Medulla oblongata (tissue), 1 donor: ENCODE measurements at regions not wholly inside any gene's neighbourhood (a gene's known extent, or its start where the extent isn't known, plus 50 kb on each side); places are given as distances from the start of the nearest gene placed in this dataset.
"Not testable (repeated sequence)": the region's sequence is repeated elsewhere in the genome, so short reads cannot be mapped to it uniquely, and the experiment has no call there.

Experiments
- DNase-seq: peaks from one replicate; pipeline ENCODE4 v3.0.0-alpha.2; 2015; ENCODE audit errors: extremely low spot score

DNA sequence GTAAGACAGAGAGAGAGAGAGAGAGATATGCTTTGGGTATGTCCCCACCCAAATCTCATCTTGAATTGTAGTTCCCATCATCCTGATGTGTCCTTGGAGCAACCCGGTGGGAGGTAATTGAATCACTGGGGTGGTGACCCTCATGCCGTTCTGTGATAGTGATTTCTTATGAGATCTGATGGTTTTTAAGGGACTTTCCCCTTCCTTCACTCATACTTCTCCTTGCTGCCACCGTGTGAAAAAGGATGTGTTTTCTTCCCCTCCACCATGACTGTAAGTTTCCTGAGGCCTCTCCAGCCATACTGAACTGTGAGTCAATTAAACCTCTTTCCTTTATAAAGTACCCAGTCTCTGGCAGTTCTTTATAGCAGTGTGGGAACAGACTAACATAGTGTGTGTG is 60.3 kb downstream of the EOMES start:
- DNase-seq: no peak

GRCh38 chr3:27659279-27660021 is 62.7 kb downstream of the EOMES start:
- DNase-seq: peak; percentile 27

DNA sequence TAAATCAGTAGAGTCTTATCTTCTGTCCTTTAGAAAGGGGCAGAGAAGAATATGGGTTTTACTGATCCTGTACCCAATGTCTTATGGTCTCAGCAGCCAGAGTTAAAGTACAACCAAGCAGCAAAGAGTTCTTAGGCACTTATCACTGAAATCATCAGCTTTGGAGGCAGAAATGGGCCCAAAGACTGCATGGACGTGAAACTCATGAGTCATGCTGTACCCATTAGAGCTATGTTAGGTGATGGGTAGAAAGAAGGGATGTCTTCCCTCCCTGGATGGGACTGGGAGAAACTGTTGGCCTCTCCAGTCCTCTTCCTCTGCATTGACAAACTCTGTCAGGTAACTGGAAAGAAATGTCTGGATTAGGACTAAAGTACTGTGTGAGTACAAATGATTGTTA is 63.4 kb downstream of the EOMES start:
- no peak for DNase-seq

DNA sequence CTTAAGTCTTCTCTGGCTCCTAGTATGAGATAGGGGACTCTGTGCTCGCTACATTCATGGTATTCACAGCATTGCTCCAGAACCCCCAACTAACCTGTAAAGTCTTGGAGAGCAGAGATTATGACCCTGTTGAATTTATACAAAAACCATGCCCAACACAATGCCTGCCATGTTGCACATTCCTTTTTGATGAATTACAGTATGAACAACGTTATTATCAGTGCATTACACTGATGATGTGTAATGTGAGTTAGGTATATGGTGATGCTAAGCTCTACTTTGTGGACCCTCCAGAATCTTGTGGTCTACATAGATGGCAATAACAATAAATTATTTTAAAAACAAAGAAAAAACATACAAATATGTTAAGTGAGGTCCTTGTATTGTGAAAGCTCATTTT is 64.3 kb downstream of the EOMES start:
- DNase-seq: no peak

GRCh38 chr3:27657404-27657803 is 64.7 kb downstream of the EOMES start:
- no peak for DNase-seq

DNA sequence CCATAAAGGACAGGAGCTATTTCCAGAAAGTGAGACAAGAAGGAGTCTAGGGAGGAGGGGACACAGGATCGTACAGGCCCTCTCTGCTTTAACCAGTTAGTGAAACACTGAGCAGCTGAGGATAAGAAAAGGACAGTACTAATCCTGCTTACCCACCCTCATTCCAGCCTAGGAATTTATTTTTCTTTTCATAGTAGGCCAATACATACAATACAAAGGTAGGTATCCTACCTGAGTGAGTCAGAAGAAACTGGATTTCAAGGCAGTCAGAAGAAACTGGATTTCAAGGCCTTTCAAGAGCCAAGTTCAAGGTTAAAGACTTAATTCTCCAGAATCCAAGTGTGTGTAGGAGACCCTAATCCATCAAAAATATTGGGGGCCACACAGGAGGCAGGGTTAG is 65.3 kb downstream of the EOMES start:
- no peak for DNase-seq

GRCh38 chr3:27655547-27655946 is 66.6 kb downstream of the EOMES start:
- no peak for DNase-seq

- no peak for DNase-seq
Measured at GRCh38 chr3:27653803-27654558, 68.1 kb downstream of the EOMES start.

DNA sequence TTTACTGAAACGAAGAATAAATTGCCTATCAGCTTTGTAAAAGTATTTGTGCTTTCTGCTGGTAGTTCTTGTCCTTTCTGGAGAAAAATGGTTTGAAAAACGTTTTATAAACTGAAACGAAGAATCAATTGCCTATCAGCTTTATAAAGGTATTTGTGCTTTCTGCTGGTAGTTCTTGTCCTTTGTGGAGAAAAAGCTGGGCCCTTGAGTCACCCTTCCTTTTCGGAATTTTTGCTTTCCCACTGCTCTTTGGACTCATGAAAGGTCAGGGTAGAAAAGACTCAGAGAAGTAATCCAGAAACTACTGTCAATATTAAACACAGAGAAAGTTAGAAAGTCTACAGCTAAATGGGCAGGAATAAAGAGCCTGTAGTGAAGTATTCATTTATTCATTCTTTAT is 72.8 kb downstream of the EOMES start:
- no peak for DNase-seq

DNA sequence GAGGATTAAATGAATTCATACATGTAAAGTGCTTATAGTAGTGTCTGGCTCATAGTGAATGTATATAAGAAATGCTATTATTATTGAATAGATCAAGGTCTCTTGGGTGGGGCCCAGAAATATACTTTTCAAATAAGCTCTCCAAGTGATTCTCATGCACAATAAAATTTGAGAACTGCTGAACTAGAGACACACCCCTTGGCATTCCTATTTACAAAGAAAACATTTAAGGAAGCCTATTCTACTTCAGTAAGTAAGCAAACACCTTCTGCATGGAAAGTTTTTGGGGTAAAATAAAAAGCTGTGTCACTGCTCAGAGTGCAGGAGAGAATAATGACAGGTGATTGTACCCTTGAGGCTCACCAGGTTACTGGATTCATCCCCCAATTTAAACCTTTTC is 75.2 kb downstream of the EOMES start:
- DNase-seq: no peak

- DNase-seq: no peak
Measured at GRCh38 chr3:27644941-27645340, 77.2 kb downstream of the EOMES start.

DNA sequence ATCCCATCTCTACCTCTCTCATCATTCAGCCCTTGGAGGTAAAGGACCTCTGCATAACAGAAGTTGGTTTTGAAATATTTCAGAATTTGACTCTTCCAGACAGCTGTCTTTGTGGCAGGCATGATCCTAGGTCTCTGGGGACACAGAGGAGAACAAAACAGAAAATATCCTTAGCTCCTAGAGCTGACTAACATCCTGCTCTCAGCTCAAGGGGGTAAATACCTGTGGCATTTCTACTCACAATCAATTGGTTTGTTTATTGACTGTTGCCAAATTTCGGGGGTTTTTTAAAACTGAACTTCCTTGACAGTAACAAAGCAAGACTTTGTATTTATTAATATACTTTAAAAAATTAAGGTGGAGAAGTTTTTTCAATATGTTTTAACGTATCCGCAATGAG is 78.8 kb downstream of the EOMES start:
- DNase-seq: no peak

- DNase-seq: no peak
Measured at GRCh38 chr3:27642796-27643195, 79.3 kb downstream of the EOMES start.

DNA sequence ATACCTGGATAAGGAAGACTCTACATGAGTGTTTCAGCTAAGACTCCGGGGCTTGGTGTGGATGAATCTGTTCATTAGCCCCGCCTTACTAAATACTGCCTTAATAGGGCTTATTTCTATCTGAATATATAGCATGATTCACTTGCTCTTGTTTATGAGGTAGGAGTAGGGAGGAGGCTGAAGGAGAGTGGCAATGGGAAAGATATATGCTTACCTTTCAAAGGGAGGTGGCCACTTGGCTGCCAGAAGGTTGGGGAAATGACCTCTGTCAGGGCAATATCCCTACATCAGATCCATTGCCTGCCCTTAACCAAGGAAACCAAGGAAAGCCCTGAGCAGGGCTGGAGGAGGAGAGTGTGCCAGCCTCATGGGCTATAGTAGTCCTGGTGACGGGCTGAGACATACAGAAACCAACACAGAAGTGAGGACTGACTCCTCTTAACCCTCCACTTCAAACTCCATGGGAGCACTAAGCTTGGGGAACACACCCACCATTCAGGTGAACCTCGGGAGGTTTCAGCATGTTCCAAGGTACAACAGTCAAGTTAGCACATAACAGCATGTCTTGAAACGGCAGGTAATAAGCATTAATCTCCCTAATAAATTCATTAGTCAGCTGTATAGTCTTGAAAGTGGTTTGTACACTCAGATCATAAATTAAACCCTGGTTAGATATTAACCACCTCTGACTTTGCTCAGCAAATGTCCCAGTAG is 80.1 kb downstream of the EOMES start:
- DNase-seq: no peak

GRCh38 chr3:27641271-27641800 is 80.8 kb downstream of the EOMES start:
- no peak for DNase-seq

GRCh38 chr3:27639271-27639670 is 82.9 kb downstream of the EOMES start:
- DNase-seq: no peak

DNA sequence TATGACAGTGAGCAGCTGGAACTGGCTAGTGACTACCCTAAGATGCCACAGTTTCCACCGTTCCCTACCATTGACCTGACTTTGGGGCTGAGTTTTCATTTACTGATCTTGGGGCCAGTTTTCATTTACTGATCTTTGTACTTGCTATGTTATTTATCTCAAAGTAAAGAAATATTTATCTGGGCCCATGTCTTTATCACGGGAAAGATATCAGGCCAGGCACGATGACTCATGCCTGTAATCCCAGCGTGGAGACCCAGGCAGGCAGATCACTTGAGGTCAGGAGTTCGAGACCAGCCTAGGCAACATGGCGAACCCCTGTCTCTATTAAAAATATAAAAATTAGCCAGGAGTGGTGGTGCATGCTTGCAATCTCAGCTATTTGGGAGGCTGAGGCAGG is 83.5 kb downstream of the EOMES start:
- no peak for DNase-seq

DNA sequence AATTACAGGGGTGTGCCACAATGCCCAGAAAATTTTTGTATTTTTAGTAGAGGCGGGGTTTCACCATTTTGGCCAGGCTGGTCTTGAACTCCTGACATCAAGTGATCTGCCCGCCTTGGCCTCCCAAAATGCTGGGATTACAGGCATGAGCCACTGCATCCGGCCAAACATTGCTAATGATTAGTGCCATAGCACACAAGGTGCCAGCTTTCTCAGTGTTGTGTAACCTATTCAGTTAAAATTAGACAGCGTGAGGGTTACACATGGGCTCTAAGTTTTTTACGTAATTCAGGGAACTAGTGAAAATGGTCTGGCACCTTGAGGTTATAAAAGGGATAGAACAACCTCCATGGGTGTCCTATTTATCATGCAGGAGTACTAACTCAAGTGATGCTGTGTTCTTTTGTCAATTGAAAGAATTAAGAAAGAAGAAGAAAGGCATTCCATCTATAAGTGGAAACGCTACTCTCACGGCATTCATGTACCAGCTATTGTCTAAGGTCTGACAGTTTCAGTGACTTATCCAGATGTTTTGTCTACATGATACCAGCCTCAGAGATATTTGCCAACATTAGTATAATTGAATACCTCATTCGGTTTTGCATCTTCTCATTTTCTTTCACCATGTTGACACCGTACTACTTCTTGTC is 84.7 kb downstream of the EOMES start:
- no peak for DNase-seq

DNA sequence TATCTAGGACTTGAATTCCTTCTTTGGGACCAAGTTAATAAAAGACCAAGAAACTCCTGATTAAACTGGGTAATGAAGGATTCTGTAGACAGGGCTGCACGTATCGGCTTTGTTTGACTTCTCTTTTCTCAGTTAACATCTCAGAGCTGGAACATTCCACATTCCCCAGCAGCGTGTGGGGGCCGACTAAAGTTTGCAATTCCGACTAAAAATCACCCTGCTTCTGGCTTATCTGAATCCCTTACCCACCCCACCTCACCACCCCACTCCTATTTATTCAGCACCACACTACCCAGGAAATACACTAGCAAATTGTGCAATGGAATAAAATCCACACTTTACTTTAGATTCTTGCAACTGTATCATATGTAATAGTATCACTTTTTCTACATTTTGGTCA is 87.1 kb downstream of the EOMES start:
- not testable (repeated sequence) for DNase-seq

- peak; percentile 45 for DNase-seq
Measured at GRCh38 chr3:27633224-27633545, 88.9 kb downstream of the EOMES start.

GRCh38 chr3:27632431-27633223 is 89.5 kb downstream of the EOMES start:
- DNase-seq: peak; percentile 21
